Activated T-helper 2 cell treated with anti-CD3 and anti-CD28 coated beads, Interferon-gamma antibody, Interleukin-2, Interleukin-4, amounts not matched to agents 10 μg/mL and 5 μg/mL and 100 μg/mL, durations not matched to agents 14 hours and 24 hours and 36 hours (primary cell): ENCODE measurements at regions not wholly inside any gene's neighbourhood (a gene's known extent, or its start where the extent isn't known, plus 50 kb on each side); places are given as distances from the start of the nearest gene placed in this dataset.
"Not testable (repeated sequence)": the region's sequence is repeated elsewhere in the genome, so short reads cannot be mapped to it uniquely, and the experiment has no call there.

Source experiments
- DNase-seq: peaks from one replicate; pipeline ENCODE4 v3.0.0; 2021; ENCODE audit warnings: low spot score
- H3K27ac Mint-ChIP-seq: one replicate; pipeline ENCODE4 v1.8.0; 2021; ENCODE audit warnings: mixed read lengths
- H3K27me3 Mint-ChIP-seq: one replicate; pipeline ENCODE4 v1.8.0; 2021; ENCODE audit warnings: low read depth, mixed read lengths
- H3K36me3 Mint-ChIP-seq: one replicate; pipeline ENCODE4 v1.8.0; 2021; ENCODE audit warnings: low read depth, mixed read lengths
- H3K4me1 Mint-ChIP-seq: one replicate; pipeline ENCODE4 v1.8.0; 2021; ENCODE audit warnings: low read depth, mixed read lengths
- H3K4me3 Mint-ChIP-seq: one replicate; pipeline ENCODE4 v1.8.0; 2021; ENCODE audit warnings: low read depth, mild to moderate bottlenecking, moderate library complexity, mixed read lengths
- H3K9me3 Mint-ChIP-seq: one replicate; pipeline ENCODE4 v1.8.0; 2021; ENCODE audit warnings: mixed read lengths
- intact Hi-C: fragments of 100-400 bp; cut with micrococcal nuclease; formaldehyde crosslinking; loops from one replicate; pipeline ENCODE4 v1.15.1; 2023

GRCh38 chr11:100602716-100603115 is 84.4 kb upstream of the ARHGAP42 start:
- no peak for DNase-seq
- Mint-ChIP-seq H3K9me3 (peaks cover 16% of the 10 kb centered on the region), H3K4me3 (no peak overlapping the region), H3K27me3 (no peaks in the 10 kb centered on the region), H3K36me3 (no peaks in the 10 kb centered on the region), H3K4me1 (no peaks in the 10 kb centered on the region), H3K27ac (no peak overlapping the region)
- intact Hi-C loops = no loop called here

- H3K27ac Mint-ChIP-seq, H3K27me3 Mint-ChIP-seq, H3K4me3 Mint-ChIP-seq, H3K4me1 Mint-ChIP-seq, DNase-seq, intact Hi-C loops, H3K36me3 Mint-ChIP-seq: not testable (repeated sequence)
- H3K9me3 Mint-ChIP-seq = peaks cover 11% of the 10 kb centered on the region
Measured at GRCh38 chr11:100607761-100608160, 79.3 kb upstream of the ARHGAP42 start.

- H3K4me1 Mint-ChIP-seq = no peaks in the 10 kb centered on the region
- H3K36me3 Mint-ChIP-seq = no peaks in the 10 kb centered on the region
- no peak overlapping the region for H3K27ac Mint-ChIP-seq
Measured at GRCh38 chr11:100612766-100613165, 74.3 kb upstream of the ARHGAP42 start.

GRCh38 chr11:100618914-100619313 is 68.2 kb upstream of the ARHGAP42 start:
- H3K4me3 Mint-ChIP-seq = no peak overlapping the region
- peaks cover 21% of the 10 kb centered on the region for H3K9me3 Mint-ChIP-seq
- intact Hi-C loops = no loop called here
- H3K27ac Mint-ChIP-seq = no peak overlapping the region
- DNase-seq = no peak
- no peaks in the 10 kb centered on the region for H3K4me1 Mint-ChIP-seq
- H3K27me3 Mint-ChIP-seq = no peaks in the 10 kb centered on the region
- H3K36me3 Mint-ChIP-seq = no peaks in the 10 kb centered on the region

More at GRCh38 chr11:100612766-100613165, 74.3 kb upstream of the ARHGAP42 start:
- intact Hi-C loops = no loop called here
- Mint-ChIP-seq H3K4me3 (no peak overlapping the region), H3K27me3 (no peaks in the 10 kb centered on the region), H3K9me3 (peaks cover 5% of the 10 kb centered on the region)
- no peak for DNase-seq

GRCh38 chr11:100619484-100619883 is 67.6 kb upstream of the ARHGAP42 start:
- Mint-ChIP-seq H3K4me1 (no peaks in the 10 kb centered on the region), H3K4me3 (no peak overlapping the region), H3K9me3 (peaks cover 21% of the 10 kb centered on the region), H3K36me3 (no peaks in the 10 kb centered on the region), H3K27me3 (no peaks in the 10 kb centered on the region), H3K27ac (no peak overlapping the region)
- no peak for DNase-seq
- intact Hi-C loops = no loop called here

- H3K27me3 Mint-ChIP-seq = no peaks in the 10 kb centered on the region
- intact Hi-C loops = no loop called here
- peaks cover 16% of the 10 kb centered on the region for H3K9me3 Mint-ChIP-seq
Measured at GRCh38 chr11:100622404-100622803, 64.7 kb upstream of the ARHGAP42 start.

GRCh38 chr11:100624346-100624745 is 62.7 kb upstream of the ARHGAP42 start:
- H3K4me3 Mint-ChIP-seq = no peak overlapping the region
- no peak overlapping the region for H3K27ac Mint-ChIP-seq
- peaks cover 15% of the 10 kb centered on the region for H3K9me3 Mint-ChIP-seq
- intact Hi-C loops = no loop called here
- no peak for DNase-seq
- no peaks in the 10 kb centered on the region for H3K27me3 Mint-ChIP-seq
- H3K36me3 Mint-ChIP-seq = no peaks in the 10 kb centered on the region
- H3K4me1 Mint-ChIP-seq = no peaks in the 10 kb centered on the region

More at GRCh38 chr11:100622404-100622803, 64.7 kb upstream of the ARHGAP42 start:
- H3K4me3 Mint-ChIP-seq = no peak overlapping the region
- no peaks in the 10 kb centered on the region for H3K36me3 Mint-ChIP-seq
- H3K27ac Mint-ChIP-seq = no peak overlapping the region
- DNase-seq = no peak
- H3K4me1 Mint-ChIP-seq = no peaks in the 10 kb centered on the region

- intact Hi-C loops = no loop called here
- DNase-seq = no peak
- Mint-ChIP-seq H3K27me3 (no peaks in the 10 kb centered on the region), H3K4me3 (no peak overlapping the region), H3K27ac (no peak overlapping the region), H3K4me1 (no peaks in the 10 kb centered on the region), H3K9me3 (peaks cover 12% of the 10 kb centered on the region), H3K36me3 (no peaks in the 10 kb centered on the region)
Measured at GRCh38 chr11:100625041-100625440, 62.0 kb upstream of the ARHGAP42 start.

- Mint-ChIP-seq H3K4me3 (no peak overlapping the region), H3K36me3 (no peaks in the 10 kb centered on the region), H3K27ac (no peak overlapping the region), H3K9me3 (peaks cover 3% of the 10 kb centered on the region), H3K27me3 (no peaks in the 10 kb centered on the region), H3K4me1 (no peaks in the 10 kb centered on the region)
- intact Hi-C loops = no loop called here
- no peak for DNase-seq
Measured at GRCh38 chr11:100629671-100630070, 57.4 kb upstream of the ARHGAP42 start.

- H3K4me1 Mint-ChIP-seq = no peaks in the 10 kb centered on the region
- H3K27ac Mint-ChIP-seq = no peak overlapping the region
- intact Hi-C loops = no loop called here
- peaks cover 3% of the 10 kb centered on the region for H3K9me3 Mint-ChIP-seq
- H3K36me3 Mint-ChIP-seq = no peaks in the 10 kb centered on the region
- DNase-seq = no peak
- H3K4me3 Mint-ChIP-seq = no peak overlapping the region
- no peaks in the 10 kb centered on the region for H3K27me3 Mint-ChIP-seq
Measured at GRCh38 chr11:100630898-100631297, 56.2 kb upstream of the ARHGAP42 start.

- intact Hi-C loops = no loop called here
- DNase-seq = no peak
- Mint-ChIP-seq H3K4me1 (no peaks in the 10 kb centered on the region), H3K27me3 (no peaks in the 10 kb centered on the region), H3K36me3 (no peaks in the 10 kb centered on the region), H3K9me3 (peaks cover 3% of the 10 kb centered on the region), H3K4me3 (no peak overlapping the region), H3K27ac (no peak overlapping the region)
Measured at GRCh38 chr11:100631316-100631715, 55.8 kb upstream of the ARHGAP42 start.

GRCh38 chr11:100632941-100633452 is 54.1 kb upstream of the ARHGAP42 start:
- intact Hi-C loops = no loop called here
- Mint-ChIP-seq H3K27me3 (no peaks in the 10 kb centered on the region), H3K36me3 (no peaks in the 10 kb centered on the region), H3K4me1 (no peaks in the 10 kb centered on the region), H3K4me3 (no peak overlapping the region), H3K9me3 (peaks cover 3% of the 10 kb centered on the region), H3K27ac (no peak overlapping the region)
- DNase-seq = no peak

- no peaks in the 10 kb centered on the region for H3K36me3 Mint-ChIP-seq
- no peaks in the 10 kb centered on the region for H3K4me1 Mint-ChIP-seq
- H3K27me3 Mint-ChIP-seq = no peaks in the 10 kb centered on the region
- H3K9me3 Mint-ChIP-seq = peaks cover 3% of the 10 kb centered on the region
- H3K4me3 Mint-ChIP-seq = no peak overlapping the region
- no peak for DNase-seq
- no peak overlapping the region for H3K27ac Mint-ChIP-seq
- intact Hi-C loops = no loop called here
Measured at GRCh38 chr11:100635194-100635593, 51.9 kb upstream of the ARHGAP42 start.

GRCh38 chr11:100636536-100636935 is 50.6 kb upstream of the ARHGAP42 start:
- Mint-ChIP-seq H3K27me3 (no peaks in the 10 kb centered on the region), H3K4me1 (no peaks in the 10 kb centered on the region), H3K9me3 (peaks cover 3% of the 10 kb centered on the region), H3K36me3 (no peaks in the 10 kb centered on the region), H3K27ac (no peak overlapping the region), H3K4me3 (no peak overlapping the region)
- DNase-seq = no peak
- intact Hi-C loops = no loop called here
